GM19025 (cell line): ENCODE measurements at regions not wholly inside any gene's neighbourhood (a gene's known extent, or its start where the extent isn't known, plus 50 kb on each side); places are given as distances from the start of the nearest gene placed in this dataset.
"Not testable (repeated sequence)": the region's sequence is repeated elsewhere in the genome, so short reads cannot be mapped to it uniquely, and the experiment has no call there.

Experiments
- ATAC-seq: cut with Tn5 transposase; IDR thresholded peaks from one replicate; pipeline ENCODE4 v1.9.1; 2021; ENCODE audit warnings: mild to moderate bottlenecking, low read depth, moderate library complexity; ENCODE audit not compliant: unreplicated experiment

DNA sequence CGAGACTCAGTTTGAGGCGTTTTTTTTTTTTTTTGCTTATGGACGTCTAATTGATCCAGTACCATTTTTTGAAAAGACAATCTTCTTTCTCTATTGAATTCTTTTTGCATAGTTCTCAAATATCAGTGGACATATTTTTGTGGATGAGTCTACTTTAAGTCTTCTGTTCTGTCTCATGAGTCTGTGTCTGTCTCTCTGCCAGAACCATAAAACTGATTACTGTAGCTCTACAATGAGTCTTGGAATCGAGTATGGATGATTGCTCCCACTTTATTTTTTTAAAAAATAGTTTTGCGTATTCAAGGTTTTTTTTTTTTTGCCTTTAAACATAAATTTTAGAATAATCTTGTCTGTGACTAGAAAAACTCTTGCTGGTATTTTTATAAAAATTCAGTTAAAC is 323.5 kb downstream of the ZNF326 start:
- ATAC-seq, result no peak

DNA sequence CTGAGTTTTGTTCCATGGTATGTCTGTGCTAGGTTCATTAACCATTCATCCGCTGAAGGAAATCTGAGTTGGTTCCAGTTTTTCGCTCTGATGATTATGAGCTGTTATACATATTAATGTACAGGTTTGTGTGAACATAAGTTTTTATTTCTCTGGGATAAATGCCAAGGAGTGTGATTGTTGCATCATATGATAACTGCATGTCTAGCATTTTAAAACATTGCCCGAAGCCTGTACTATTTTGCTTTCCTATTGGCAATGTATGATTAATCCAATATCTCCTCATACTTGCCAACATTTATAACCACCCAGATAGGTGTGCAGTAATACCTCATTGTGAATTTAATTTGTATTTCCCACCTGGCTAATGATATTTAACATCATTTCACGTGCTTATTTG is 322.7 kb downstream of the ZNF326 start:
- ATAC-seq, result no peak

DNA sequence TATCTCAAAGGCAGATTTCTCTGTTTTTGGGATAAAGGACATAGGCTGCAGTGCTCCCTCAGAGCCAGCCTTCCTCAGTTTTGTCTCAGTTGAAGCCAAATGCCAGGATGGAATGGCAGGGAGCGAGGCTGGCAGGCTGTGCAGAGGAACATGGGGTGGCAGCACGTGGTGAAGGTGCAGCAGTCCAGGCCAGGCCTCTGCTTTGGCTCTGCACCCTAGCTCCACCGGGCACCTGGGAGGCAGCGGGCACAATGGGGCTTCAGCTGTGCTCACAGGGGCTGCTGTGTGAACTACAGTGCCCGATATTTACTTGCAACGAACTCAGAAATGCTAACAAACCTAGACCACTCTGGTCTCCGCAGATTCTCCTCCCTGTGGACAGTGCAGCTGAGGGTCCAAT is 319.6 kb downstream of the ZNF326 start:
- ATAC-seq, result no peak

DNA sequence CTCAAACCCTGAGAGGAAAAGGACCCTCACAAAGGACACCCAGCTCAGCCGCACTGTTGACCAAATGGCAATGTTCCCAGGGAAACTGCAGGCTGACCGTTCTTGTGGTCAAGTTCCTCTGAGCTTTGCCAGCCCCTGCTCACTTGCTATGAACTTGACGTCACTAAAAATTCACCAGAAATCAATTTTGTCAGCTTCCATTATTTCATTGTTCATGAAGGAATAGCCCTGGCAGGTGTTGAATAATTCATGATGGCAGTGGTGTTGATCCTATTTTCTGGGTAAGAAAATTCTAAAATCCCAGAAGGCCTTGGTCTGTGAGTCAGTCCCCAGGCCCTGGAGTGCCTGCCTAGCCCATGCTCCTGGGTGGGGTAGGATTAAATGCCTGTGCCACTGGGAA is 318.9 kb downstream of the ZNF326 start:
- ATAC-seq, result no peak

DNA sequence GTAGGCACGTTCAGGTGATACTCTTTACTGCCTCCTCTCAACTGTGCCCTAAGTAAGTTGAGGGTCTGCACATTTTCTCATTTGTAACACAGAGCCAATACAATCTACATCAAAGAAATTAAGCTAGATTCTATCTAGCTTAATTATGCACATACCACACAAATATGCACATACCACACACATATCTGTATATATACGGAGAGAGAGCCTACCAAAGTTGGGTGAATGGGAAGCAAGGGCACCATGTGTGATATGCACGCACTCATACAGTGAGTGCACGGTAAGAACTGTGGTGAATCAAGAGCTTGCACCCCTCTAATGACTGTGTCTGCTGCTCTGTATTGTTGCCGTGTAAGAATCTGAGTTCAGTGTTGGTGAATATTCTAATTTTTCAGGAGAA is 314.9 kb downstream of the ZNF326 start:
- ATAC-seq, result no peak

DNA sequence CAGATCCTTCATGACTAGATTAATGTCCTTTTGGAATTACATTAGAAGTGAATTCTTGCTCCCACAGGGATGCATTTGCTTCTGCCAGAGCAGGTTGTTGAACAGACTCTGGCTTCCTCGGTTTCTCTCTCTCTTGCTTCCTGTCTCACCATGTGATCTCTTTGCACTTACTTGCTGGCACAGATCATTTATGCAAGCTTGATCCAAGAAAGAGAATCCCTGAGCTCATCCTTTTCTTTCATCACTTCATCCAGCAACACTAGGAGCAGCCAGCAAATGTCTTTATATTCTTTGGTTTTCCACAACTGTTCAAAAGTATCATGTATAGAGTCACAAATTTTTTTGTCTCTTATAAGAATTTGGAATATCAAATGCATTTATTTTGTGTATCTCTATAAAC is 313.5 kb downstream of the ZNF326 start:
- ATAC-seq, result no peak

DNA sequence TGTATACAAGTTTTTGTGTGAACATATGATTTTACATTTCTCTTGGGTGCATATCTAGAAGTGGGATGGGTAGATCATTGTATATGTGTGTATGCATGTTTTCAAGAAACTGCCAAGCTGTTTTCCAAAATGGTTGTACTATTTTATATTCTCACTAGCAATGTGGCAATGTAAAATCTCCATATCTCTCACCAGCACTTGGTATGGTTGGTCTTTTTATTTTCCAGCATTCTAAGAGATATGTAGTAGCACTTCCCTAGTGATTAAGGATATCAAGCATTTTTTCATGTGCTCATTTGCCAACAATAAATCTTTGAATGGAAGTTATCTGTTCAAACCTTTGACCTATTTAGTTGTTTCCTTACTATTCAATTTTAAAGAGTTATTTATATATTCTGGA is 310.7 kb downstream of the ZNF326 start:
- ATAC-seq, result no peak

DNA sequence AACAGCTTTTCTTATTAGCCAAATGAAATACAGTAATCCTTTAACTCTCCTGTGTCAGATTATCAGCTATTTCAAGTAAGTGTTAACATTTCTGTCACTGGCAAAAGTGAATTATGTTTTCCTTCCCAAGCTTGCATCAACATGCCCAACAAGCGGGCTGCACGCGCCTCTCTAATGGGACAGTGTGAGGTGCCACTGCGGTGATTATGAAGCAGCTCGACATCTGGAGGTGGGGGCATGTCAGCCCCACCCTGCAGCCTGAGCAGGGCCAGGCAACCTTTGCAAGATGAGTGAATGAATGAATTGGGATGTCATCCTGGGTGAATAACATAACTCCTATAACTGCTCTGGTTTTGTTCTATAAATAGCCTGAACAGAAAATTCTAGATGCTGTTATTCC is 301.4 kb downstream of the ZNF326 start:
- ATAC-seq, result no peak

DNA sequence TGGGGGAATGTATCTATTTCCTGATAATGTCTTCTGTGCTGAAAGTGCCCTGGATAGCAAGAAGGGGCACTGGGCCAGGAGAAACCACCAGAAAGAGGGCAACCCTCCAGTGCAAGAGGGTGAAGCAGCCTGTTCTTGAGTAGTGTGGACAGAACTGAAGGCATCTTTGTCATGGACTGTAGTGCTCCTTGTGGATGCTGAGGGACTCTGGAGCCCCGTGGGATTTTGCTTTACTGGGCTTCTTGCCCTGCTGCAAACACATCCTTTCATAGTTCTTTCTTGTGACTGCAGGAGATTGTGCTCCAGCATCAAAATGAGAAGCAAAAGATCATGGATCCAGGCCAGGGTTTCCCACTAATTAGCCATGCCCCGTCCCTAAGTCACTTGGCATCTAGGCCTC is 300.6 kb downstream of the ZNF326 start:
- no peak for ATAC-seq

DNA sequence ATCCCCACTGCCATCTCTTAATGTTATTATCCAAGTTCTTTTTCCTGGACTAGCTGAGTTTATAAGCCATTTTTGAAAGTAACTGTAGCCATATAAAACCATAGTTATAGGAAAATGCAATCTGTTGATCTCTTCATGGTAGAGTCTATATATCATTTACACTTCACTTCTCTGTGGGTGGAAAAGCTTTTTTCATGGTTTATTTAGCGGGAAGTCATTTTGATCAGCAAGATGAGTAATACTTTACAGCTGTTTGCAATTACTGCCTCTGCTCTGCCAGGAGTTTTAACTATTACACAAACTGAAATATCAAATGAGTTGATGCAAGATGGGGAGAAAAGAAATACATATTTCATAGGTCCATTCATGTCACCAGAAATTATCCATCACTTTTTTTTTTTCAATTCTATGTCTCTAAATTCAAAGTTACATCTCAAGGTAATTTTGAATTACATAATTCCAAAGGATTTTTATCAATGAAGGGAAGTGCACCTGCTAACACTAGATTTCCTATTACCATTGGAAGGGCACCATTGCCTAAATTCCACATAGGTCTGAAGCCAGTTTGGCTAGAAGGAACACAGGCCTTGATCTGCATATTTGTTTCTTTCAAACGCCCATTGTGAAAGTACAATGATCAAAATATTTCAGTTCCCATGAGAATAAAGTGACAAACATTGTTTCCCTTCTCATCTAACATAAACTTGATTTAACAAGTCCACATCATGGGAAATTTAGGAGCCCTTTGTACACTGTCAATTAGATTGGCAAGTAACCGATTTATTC is 296.7 kb downstream of the ZNF326 start:
- ATAC-seq, result no peak

DNA sequence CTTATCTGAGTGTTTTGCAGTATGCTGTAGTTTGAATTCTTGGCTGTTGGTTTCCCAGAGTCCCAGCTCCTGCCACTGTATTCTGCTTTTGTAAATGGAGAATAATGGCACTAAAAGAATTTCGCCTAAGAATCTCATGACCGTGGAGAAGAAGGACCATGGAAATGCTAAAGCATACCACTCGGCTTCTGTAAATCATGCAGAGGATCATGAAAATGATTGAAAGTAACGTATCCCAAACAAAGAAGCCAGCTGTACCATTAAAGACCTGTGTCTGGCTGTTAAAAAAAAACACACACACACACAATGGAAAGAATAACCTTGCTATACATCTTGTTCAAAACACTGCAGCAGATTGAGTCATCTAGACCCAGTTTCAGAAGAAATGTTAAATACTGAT is 287.9 kb downstream of the ZNF326 start:
- no peak for ATAC-seq

DNA sequence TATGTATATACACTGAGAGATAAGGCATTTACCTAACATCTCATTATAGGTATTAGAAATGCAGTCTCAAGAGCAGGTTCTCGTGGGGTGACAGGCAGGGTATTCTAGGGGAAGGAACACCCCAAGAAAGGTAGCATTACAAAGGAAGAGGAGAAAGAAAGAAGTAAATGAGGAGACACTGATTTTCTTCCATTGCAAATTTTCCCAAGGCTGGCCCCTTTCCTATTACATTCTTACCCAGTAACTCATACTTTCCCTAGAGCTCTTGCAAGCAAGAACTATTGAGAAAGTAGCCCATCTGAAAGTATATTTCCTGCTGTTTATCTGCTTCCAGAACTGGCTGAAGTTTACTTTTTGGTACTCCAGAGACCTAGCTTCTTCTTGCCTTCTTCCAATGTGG is 287.0 kb downstream of the ZNF326 start:
- ATAC-seq, result not testable (repeated sequence)

DNA sequence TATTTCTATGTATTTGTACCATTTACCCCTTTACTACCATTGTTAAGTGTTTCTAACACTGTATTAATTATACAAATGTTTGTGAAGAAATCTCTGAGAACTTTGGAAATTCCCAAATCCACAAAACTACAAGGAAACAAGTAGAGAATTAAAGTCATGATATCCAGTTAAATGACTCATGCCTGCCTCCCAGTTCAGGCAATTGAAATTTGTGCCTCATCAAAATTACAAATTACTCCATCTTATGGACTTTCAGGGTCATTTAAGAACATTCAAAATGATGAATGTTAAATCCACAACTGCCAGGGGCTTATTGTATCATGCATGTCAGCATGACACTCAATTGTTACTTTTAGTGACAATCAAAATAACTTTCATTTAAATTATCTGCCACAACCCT is 282.4 kb downstream of the ZNF326 start:
- ATAC-seq, result no peak

DNA sequence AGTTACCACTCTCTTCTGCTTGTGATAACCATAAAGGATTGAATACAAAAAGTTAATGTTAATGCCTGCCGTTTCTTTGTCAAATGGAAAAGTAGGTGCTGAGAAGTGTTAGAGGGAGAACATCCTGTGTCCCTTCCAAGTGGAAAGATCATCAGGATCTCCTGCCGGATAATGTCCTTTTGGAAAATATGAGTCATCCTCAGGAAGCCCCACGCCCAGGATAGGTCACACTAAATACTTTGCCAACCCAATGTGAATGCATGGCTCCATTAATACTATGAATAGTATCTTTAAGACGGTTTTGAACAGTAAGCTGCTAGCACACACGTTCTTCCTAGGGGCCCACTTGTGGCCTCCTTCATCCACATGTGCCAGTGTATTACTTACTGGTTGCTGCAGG is 279.5 kb downstream of the ZNF326 start:
- ATAC-seq, result no peak

DNA sequence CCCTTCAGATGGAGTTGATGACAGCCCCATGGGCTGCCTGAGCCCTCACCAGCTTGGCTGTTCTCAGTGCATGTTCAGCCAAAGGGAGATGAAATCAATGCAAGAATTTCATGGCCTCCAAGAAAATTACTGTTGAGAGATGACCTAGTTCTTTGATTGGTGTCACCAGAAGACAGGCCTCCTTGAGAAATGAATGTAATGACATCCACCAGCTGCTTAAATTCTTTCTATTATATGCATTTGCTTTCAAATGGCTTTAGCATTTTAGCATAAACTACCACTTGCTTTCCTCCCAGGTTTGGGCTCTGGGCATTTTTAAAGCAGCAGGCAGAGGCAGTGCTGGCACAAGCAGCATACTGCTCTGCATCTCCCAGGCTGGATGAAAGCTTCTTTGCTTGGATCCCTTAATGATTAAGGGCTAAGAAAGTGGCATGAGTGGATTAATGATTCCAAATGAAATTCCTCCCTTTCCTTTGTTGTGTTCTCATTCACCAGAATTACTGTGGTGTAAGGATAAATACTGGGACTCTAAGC is 278.4 kb downstream of the ZNF326 start:
- ATAC-seq, result no peak

DNA sequence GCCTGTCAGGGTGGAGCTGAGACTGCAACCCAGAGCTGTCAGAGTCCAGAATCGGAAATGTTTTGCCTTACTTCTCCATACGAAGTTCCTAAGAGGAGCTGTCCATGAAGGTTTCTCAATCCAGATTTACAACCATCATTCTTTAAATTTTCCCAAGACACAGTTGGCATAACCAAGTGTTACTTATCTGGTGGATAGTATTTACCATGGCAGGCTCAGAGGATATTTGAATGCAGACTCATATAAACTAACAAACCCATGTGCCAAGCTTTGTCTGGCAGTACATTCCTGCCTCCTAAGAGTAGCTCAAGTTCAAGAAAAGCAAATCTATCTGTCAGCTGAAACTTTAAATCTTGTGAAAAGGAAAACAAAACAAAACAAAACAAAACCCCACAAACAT is 267.9 kb downstream of the ZNF326 start:
- ATAC-seq, result no peak

DNA sequence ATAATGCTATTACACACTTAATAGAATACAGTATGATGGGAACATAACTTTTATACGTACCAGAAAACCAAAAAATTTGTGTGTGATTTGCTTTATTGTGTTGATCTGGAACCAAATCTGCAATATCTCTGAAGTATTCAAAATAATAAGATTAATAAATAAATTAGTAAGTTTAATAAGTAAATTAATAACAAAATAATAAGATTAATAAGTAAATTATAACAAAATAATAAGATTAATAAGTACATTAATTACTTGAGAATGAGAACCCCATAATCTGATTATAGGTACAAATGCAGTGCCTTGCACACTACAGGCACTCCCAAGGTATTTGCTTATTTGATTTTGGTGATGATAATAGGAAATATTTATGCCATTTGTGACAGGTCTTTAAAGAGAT is 267.4 kb downstream of the ZNF326 start:
- no peak for ATAC-seq

DNA sequence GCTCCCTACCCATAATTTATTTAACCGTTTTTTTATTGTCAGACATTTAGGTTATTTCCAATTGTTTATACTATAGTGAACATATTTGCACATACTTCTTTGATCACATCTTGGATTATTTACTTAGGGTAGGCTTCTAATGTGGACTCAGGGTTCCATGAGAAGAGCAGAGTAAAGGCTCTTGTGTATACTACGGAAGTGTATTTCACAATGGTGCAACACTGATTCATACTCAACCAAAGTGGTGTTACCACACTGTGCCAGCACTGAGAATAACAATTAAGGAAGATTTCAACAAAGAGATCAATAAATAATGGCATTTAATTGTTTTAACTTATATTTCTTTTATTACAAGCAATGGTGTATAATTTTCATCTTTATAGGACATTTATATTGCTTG is 251.2 kb downstream of the ZNF326 start:
- no peak for ATAC-seq

DNA sequence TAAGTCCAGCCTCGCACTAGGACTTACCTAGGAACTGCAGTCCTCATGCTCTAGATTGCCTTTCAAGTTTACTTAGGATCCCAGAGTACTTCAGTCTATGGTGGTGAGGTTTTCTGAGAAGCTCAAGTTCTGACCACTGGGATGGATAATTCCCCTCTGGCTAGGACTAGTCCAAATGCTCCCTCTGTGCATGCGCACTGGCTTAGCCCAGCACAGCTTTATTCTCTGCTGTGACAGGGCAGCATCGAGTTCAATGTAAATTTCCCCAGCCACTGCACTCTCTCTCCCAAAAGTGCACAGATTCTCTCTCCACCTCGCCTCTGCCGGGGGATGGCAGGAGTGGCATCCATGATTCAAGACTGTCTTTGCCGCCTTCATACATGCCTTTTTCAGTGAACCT is 241.6 kb downstream of the ZNF326 start:
- ATAC-seq, result no peak

DNA sequence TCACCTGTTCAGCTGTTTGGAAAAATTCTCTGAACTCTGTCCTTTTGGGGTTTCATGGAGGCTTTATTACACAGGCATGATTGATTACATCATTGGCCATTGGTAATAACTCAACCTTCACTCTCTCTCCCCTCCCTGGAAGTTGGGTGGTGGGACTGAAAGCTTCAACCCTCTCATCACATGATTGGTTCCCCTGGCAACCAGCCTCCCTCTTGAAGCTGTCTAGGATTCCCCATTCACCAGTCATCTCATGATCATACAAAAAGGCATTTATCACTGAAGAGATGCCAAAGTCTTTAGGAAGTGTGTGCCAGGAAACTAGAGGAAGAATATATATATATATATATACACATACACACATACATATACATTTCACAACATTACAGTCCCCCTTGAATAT is 228.5 kb downstream of the ZNF326 start:
- ATAC-seq, result no peak

DNA sequence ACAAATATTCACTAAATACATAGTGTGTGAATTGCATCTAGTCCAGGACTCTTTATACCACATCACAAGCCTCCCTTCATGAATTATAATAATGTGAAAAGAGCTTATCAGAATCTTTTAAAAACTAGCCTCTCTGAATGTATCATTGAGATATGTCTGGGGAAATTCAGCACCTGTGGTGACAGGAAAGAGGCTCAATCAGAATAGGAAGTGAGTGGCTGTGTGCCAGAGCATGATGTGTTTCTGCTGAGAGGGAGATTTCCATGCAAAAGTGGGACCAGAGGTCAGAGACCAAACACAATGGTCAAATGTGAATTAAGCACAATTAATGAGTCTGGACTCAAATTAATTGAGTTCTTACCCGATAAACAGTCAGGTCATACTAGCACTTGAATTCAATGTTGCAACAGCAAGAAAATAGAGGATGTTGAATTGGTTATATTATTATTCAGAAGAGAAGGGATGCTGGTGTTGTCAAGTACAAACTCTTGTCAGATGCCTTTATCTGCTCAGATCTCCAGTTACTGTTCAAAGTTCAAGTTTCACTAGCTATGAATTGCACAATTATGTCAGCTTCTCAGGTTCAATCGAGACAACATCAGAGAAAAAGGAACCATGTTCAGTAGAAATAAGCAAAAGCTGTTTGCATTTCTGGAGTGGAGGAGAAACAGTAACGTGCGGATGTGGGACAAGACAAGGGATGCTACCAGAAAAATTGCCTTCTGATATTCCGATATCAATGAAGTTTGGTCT is 226.2 kb downstream of the ZNF326 start:
- no peak for ATAC-seq

DNA sequence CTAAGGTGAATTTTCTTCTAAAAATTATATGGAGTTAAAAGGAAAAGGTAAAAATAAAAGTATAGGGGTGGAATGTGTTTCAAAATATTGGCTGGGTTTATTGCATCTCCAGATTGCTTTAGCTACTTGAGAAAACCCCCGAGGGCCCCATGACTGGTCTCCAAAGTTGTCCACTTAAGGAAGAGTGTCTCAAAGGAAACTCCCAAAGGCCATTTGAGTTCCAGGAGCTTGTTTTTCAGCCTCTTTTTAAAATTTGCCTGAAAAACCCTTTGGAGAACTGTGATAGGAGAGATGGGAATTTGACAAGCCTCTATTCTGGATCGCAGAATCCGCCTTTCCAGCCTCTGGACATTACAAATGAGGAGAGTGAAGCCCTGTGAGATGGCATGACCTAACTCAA is 225.6 kb downstream of the ZNF326 start:
- no peak for ATAC-seq
